Neural progenitor cell (in vitro differentiated cells): ENCODE measurements at regions not wholly inside any gene's neighbourhood (a gene's known extent, or its start where the extent isn't known, plus 50 kb on each side); places are given as distances from the start of the nearest gene placed in this dataset.

Experiments used
- EZH2 ChIP-seq: fragments of 200-600 bp; sonication (generic); IDR thresholded peaks from 2 replicates; pipeline ENCODE4 v1.6.1; 2017; ENCODE audit warnings: antibody characterized with exemption, mild to moderate bottlenecking, moderate library complexity
- TF ChIP-seq, protein P1 (sequence below): fragments of 200-600 bp; sonication (generic); IDR thresholded peaks from 2 replicates; pipeline ENCODE4 v1.5.1; 2017; ENCODE audit warnings: antibody characterized with exemption, mild to moderate bottlenecking

GRCh38 chr11:49432242-49432848 is 223.9 kb upstream of the FOLH1 start:
- TF ChIP-seq, protein P1, sequence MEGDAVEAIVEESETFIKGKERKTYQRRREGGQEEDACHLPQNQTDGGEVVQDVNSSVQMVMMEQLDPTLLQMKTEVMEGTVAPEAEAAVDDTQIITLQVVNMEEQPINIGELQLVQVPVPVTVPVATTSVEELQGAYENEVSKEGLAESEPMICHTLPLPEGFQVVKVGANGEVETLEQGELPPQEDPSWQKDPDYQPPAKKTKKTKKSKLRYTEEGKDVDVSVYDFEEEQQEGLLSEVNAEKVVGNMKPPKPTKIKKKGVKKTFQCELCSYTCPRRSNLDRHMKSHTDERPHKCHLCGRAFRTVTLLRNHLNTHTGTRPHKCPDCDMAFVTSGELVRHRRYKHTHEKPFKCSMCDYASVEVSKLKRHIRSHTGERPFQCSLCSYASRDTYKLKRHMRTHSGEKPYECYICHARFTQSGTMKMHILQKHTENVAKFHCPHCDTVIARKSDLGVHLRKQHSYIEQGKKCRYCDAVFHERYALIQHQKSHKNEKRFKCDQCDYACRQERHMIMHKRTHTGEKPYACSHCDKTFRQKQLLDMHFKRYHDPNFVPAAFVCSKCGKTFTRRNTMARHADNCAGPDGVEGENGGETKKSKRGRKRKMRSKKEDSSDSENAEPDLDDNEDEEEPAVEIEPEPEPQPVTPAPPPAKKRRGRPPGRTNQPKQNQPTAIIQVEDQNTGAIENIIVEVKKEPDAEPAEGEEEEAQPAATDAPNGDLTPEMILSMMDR = no peak
- TF ChIP-seq EZH2 = no peak
